ENCODE measurements at regions not wholly inside any gene's neighbourhood (a gene's known extent, or its start where the extent isn't known, plus 50 kb on each side); places are given as distances from the start of the nearest gene placed in this dataset.

DNA sequence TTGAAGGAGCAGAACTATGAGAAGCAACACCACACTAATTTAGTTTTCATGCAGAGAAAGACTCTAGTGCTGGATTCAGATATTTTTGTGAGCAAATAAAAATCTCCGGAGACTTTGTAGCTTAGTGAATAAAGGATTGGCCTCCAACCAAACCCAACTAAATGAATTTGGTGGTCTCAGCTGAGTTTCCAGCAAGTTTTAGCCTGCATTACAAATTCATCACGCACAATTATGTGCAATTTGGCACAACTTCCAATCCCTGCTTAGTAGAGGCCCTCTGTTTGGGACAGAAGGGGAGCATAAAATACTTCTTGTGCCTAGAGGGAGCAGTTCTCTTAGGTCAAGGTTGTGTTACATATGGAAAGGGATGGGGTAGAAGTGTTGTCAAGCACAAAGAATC is 112.3 kb upstream of the ADAMTSL1 start:
- Mint-ChIP-seq H3K27ac (no peak overlapping the region), H3K36me3 (ENCODE audit: low read depth) (no peaks in the 10 kb centered on the region), H3K4me1 (ENCODE audit: low read depth) (no peaks in the 10 kb centered on the region), H3K9me3 (no peaks in the 10 kb centered on the region), H3K4me3 (no peak overlapping the region), H3K27me3 (no peaks in the 10 kb centered on the region)
- intact Hi-C loops (cut with micrococcal nuclease), result no loop called here

DNA sequence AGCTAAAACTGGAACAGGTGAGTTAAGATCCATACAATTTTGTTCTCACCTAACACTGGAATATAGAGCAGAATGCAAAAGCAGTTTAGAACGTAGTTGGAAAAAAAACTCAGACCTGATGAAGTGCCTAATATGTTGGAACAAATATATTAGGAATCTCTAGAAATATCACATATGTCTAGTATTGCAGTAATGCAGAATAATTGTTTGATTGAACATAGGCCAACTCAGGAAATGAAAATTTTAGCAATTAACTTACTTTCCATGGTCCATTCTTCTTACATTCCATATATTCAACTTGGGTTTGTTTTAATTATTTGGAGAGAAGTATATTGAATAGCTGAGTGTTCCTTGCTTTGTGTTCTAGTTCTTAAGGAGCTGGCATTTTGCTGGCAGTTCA is 111.8 kb upstream of the ADAMTSL1 start:
- Mint-ChIP-seq H3K4me3 (no peak overlapping the region), H3K9me3 (no peaks in the 10 kb centered on the region), H3K4me1 (ENCODE audit: low read depth) (no peaks in the 10 kb centered on the region), H3K27ac (no peak overlapping the region), H3K36me3 (ENCODE audit: low read depth) (no peaks in the 10 kb centered on the region), H3K27me3 (no peaks in the 10 kb centered on the region)
- intact Hi-C loops (cut with micrococcal nuclease), result no loop called here

DNA sequence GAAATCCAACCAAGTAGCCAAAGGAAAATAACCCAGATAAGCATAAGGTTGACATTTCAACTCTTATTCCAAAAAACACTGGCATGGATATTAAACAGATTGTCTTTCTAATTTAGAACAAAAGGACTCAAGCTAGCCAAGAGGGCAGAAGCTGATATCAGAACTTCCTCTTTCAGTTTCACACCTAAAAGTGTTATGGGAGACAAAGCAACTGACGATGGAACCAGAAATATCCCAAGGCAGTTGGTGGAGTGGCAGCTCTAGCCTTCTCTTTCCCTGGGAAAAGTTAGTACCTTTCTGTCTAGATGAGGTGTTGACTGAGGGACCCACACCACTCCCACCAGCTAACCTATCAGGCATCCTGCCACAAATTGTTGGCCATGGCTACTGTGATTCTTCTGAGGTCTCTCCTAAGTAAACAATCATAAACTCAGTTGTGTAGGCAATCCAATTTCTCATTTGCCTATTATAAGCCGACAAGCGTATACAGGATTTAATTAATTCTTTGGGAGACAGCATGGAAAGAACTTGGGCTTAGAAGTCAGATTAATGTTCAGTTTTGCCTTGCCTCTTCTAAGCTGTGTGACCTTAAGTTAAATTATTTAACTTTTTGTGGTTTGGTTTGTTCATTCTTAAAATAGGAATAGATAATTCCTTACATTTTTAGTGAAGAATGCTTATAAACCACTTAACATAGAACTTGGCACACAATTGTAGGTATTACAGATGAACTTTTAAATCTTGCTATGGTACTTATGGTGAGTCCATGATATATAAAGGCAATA is 110.9 kb upstream of the ADAMTSL1 start:
- H3K36me3 Mint-ChIP-seq (ENCODE audit: low read depth), result no peaks in the 10 kb centered on the region
- intact Hi-C loops (cut with micrococcal nuclease), result no loop called here
- no peaks in the 10 kb centered on the region for H3K4me1 Mint-ChIP-seq (ENCODE audit: low read depth)
- no peak overlapping the region for H3K4me3 Mint-ChIP-seq
- no peaks in the 10 kb centered on the region for H3K9me3 Mint-ChIP-seq
- H3K27ac Mint-ChIP-seq, result no peak overlapping the region
- no peaks in the 10 kb centered on the region for H3K27me3 Mint-ChIP-seq

DNA sequence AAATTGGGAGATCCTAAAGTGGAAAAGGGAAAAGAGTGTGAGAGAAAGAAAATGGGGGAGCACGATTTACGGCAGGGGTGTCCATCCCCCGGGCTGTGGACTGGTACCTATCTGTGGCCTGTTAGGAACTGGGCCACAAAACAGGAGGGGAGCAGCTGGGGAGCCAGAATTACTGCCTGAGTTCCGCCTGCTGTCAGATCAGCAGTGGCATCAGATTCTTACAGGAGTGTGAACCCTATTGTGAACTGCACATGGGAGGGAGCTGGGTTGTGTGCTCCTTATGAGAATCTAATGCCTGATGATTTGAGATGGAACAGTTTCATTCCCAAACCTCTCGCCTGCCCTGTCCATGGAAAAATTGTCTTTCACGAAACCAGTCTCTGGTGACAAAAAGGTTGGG is 108.3 kb upstream of the ADAMTSL1 start:
- H3K27me3 Mint-ChIP-seq, result no peaks in the 10 kb centered on the region
- H3K27ac Mint-ChIP-seq, result no peak overlapping the region
- intact Hi-C loops (cut with micrococcal nuclease), result no loop called here
- H3K9me3 Mint-ChIP-seq, result no peaks in the 10 kb centered on the region
- no peak overlapping the region for H3K4me3 Mint-ChIP-seq
- no peaks in the 10 kb centered on the region for H3K4me1 Mint-ChIP-seq (ENCODE audit: low read depth)
- no peaks in the 10 kb centered on the region for H3K36me3 Mint-ChIP-seq (ENCODE audit: low read depth)

DNA sequence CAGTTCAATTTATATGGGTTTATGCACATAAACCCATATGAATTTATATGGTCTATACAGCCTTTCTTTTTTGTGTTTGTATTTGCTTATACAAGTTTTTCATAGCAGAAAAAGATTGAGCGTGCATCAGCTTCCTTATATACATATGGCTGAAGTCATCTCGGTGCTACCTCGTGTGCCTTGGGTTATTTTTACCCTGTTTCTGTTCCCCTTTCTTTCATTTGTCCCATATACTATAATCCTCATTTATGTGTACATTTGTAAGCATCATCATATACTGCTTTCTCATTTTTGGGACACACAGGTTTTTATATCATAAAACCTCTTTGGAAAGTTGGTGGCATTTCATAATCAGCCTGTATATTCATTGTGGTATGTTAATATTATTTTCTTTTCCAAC is 107.8 kb upstream of the ADAMTSL1 start:
- intact Hi-C loops (cut with micrococcal nuclease), result no loop called here
- Mint-ChIP-seq H3K4me1 (ENCODE audit: low read depth) (no peaks in the 10 kb centered on the region), H3K27me3 (no peaks in the 10 kb centered on the region), H3K4me3 (no peak overlapping the region), H3K36me3 (ENCODE audit: low read depth) (no peaks in the 10 kb centered on the region), H3K9me3 (no peaks in the 10 kb centered on the region), H3K27ac (no peak overlapping the region)

DNA sequence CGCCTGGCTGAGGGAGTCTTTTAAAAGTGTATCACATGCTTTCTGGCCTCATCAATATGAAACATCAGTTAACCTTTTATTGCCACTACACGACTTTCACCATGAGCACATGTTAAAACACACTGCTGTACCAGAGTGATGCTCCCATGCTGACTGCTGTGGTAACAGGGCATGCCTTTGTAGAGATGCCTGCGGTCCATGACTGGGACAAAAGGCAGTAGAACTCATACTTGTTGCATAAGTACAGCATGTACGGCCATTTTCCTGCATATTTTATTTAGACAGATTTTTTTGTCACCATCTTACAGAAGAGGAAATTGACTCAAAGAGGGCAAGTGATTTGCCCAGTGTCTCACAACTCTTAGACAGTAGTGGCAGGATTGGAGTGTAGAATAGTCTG is 105.7 kb upstream of the ADAMTSL1 start:
- intact Hi-C loops (cut with micrococcal nuclease), result no loop called here
- Mint-ChIP-seq H3K27me3 (no peaks in the 10 kb centered on the region), H3K9me3 (no peaks in the 10 kb centered on the region), H3K36me3 (ENCODE audit: low read depth) (no peaks in the 10 kb centered on the region), H3K4me1 (ENCODE audit: low read depth) (no peaks in the 10 kb centered on the region), H3K4me3 (no peak overlapping the region), H3K27ac (no peak overlapping the region)

DNA sequence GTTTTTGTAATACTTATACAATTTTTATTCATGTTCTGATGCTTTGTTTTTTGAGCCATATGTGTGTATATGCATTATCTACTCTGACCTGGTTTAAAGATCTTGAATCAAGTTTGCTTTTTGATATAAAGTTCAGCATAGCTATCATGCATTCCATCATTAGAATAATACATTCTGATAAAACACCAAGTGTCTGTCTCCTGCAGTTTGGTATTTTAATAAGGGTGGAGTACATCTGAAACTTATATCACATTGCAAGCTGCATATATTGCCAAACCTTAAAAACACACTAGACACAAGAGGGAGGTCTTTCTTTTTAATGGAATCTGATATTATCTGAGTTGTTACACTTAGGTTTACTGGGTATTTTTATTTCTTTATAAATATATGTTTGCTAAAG is 102.8 kb upstream of the ADAMTSL1 start:
- Mint-ChIP-seq H3K4me1 (ENCODE audit: low read depth) (no peaks in the 10 kb centered on the region), H3K9me3 (peaks cover 5% of the 10 kb centered on the region), H3K36me3 (ENCODE audit: low read depth) (no peaks in the 10 kb centered on the region), H3K4me3 (no peak overlapping the region), H3K27me3 (no peaks in the 10 kb centered on the region), H3K27ac (no peak overlapping the region)
- intact Hi-C loops (cut with micrococcal nuclease), result no loop called here

DNA sequence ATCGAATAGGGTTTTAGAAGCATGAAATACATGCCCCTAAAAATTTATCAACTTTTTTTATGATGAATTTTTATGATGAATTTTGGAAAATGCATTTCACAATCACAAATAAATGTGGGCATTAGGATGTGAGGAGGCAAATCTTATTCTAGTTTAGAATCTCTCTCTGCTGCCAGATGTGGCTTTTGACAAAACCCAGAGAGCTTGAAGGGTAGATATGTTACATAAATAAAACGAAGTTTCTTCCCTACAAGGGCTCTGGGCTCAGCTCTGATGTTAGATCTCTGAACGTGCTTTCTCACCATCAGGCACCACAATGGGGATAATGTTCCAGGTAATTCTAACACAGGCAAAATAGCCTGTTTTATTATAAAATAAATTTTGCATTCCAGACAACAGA is 102.3 kb upstream of the ADAMTSL1 start:
- intact Hi-C loops (cut with micrococcal nuclease), result no loop called here

DNA sequence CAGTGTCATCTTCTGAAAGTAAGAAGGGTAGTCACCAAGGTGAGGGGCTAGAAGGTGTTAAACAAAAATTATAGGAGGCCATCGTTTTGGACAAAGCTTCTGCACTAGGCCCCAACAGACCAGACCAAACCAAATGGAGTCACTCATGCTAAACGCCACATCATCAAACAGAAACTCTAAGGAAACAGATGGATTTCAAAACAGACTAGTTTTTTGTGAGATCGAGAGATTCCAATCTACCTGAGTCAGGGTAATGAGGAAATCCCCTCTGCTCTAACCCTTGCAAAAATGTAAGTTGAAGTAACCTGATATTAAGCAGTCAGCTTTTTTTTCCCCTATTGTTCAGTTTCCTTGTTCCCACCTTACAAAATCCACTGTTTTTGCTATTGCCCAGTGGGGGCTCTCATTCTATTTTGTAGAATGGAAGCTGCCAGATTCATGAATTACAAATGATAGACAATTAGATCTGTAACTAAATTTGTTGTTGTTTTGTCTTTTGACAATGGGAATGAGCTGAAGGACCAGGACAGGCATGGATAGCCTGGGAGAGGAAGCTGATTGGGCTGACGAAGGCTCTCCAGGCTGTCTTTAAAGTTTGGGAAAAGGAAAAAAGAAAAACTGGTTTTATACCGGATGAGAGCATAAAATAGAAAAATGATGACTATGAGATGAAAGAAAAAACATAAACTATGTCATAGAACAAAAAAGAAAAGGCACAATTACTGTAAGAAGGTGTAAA is 94.7 kb upstream of the ADAMTSL1 start:
- Mint-ChIP-seq H3K4me1 (ENCODE audit: low read depth) (no peaks in the 10 kb centered on the region), H3K36me3 (ENCODE audit: low read depth) (no peaks in the 10 kb centered on the region), H3K4me3 (no peak overlapping the region), H3K27me3 (no peaks in the 10 kb centered on the region), H3K9me3 (peaks cover 9% of the 10 kb centered on the region), H3K27ac (no peak overlapping the region)
- intact Hi-C loops (cut with micrococcal nuclease), result no loop called here

More for the DNA sequence above, 102.3 kb upstream of the ADAMTSL1 start:
- Mint-ChIP-seq H3K9me3 (peaks cover 9% of the 10 kb centered on the region), H3K4me1 (ENCODE audit: low read depth) (no peaks in the 10 kb centered on the region), H3K27ac (no peak overlapping the region), H3K27me3 (no peaks in the 10 kb centered on the region), H3K4me3 (no peak overlapping the region), H3K36me3 (ENCODE audit: low read depth) (no peaks in the 10 kb centered on the region)

DNA sequence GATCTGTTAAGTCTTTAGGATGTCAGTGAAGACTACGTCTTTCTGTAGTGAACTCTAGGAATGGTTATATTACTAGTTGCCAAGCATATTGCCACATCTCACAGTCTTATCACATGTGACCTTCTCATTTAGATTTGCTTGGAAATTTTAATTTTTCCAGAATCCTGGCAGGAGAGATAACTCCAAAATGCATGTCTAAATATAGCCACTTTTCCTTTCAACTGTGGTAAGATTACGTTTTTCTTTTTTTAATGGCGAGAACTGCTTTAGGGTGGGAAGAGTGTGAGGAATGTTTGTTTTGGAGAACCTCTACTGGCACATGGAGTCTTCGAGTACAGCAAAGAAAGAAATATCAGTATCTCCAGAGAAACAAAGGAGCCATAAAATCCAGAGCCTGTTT is 91.7 kb upstream of the ADAMTSL1 start:
- H3K36me3 Mint-ChIP-seq (ENCODE audit: low read depth), result no peaks in the 10 kb centered on the region
- H3K4me1 Mint-ChIP-seq (ENCODE audit: low read depth), result no peaks in the 10 kb centered on the region
- no peak overlapping the region for H3K4me3 Mint-ChIP-seq
- H3K27ac Mint-ChIP-seq, result no peak overlapping the region
- intact Hi-C loops (cut with micrococcal nuclease), result no loop called here
- H3K9me3 Mint-ChIP-seq, result no peaks in the 10 kb centered on the region
- H3K27me3 Mint-ChIP-seq, result no peaks in the 10 kb centered on the region

DNA sequence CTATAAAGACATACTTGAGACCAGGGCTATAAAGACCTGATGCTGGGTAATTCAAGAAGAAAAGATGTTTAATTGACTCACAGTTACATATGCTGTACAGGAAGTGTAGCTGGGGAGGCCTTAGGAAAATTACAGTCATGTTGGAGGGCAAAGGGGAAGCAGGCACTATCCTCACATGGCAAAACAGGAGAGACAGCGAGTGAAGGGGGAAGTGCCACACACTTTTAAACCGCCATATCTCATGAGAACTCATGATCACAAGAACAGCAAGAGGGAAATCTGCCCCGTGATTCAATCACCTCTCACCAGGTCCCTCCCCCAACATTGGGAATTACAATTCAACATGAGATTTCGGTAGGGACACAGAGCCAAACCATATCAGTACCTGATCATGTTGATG is 89.9 kb upstream of the ADAMTSL1 start:
- no peaks in the 10 kb centered on the region for H3K4me1 Mint-ChIP-seq (ENCODE audit: low read depth)
- no peak overlapping the region for H3K27ac Mint-ChIP-seq
- H3K36me3 Mint-ChIP-seq (ENCODE audit: low read depth), result no peaks in the 10 kb centered on the region
- H3K27me3 Mint-ChIP-seq, result no peaks in the 10 kb centered on the region
- H3K4me3 Mint-ChIP-seq, result no peak overlapping the region
- intact Hi-C loops (cut with micrococcal nuclease), result no loop called here
- H3K9me3 Mint-ChIP-seq, result no peaks in the 10 kb centered on the region

DNA sequence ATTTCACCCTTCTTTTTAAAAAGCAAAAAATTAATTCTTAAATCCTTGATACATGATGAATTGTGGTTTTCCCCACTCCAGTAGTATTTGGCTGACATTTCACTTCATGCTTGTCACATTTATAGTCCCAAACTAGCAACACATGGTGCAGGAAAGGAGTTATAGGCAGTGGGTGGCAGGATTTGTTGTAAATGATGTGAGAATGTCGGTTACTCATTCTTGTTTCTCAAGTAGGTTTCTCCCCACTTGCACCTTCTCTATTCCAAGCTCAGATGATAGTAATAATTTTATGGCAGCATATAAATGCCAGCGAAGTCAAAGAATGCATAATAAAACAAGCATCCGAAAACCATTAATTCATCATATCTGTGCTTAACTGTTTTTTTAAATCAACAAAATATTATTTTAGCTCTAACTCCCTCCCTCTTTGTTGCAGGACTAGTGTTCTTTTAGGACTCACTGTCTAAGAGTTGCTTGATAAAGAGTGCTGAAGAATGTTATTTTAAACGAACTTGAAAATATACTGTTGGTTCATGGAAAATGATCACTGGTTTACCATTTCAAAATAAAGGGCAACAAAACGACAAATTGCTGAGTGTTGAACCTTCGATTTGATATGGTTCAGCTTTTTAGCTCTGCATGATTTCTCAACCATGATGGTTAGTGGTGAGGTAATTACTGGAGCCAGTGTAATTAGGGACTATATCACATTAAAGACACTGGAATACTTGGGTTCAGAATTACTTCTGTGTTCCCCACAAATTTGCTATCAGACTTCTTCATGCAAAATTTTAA is 88.1 kb upstream of the ADAMTSL1 start:
- Mint-ChIP-seq H3K4me1 (ENCODE audit: low read depth) (no peaks in the 10 kb centered on the region), H3K27ac (no peak overlapping the region), H3K36me3 (ENCODE audit: low read depth) (no peaks in the 10 kb centered on the region), H3K27me3 (no peaks in the 10 kb centered on the region), H3K4me3 (no peak overlapping the region), H3K9me3 (no peaks in the 10 kb centered on the region)
- intact Hi-C loops (cut with micrococcal nuclease), result no loop called here

DNA sequence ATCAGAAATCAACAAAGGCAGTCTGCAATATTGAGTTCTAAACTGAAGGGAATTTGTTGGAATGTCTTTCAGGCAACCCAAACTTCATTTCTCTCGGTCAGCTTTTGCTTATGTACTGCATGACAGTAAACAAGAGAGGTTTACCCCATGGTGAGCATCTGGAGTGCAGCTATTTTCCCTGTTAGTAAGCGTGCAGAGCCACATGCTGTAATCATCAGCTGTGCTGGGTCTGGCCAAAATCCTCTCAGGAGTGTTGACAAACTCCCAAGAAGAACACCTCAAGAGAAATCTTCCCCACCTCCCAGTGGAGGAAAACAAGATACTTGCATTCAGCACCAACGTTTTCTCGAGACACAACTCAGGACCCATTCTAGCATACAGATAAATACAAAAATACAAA is 83.6 kb upstream of the ADAMTSL1 start:
- intact Hi-C loops (cut with micrococcal nuclease), result no loop called here
- no peaks in the 10 kb centered on the region for H3K27me3 Mint-ChIP-seq
- H3K27ac Mint-ChIP-seq, result no peak overlapping the region
- no peaks in the 10 kb centered on the region for H3K9me3 Mint-ChIP-seq
- no peaks in the 10 kb centered on the region for H3K36me3 Mint-ChIP-seq (ENCODE audit: low read depth)
- H3K4me1 Mint-ChIP-seq (ENCODE audit: low read depth), result no peaks in the 10 kb centered on the region
- no peak overlapping the region for H3K4me3 Mint-ChIP-seq
